OCI-LY3 (cell line): ENCODE measurements at regions not wholly inside any gene's neighbourhood (a gene's known extent, or its start where the extent isn't known, plus 50 kb on each side); places are given as distances from the start of the nearest gene placed in this dataset.
A peak's percentile ranks its signal among the peaks of the same experiment; 100 is the strongest.

ENCODE experiments used
- H2AFZ ChIP-seq: fragments of 200-600, 300-600 bp; shearing (Covaris generic); 2 replicates; pipeline ENCODE4 v1.6.0; 2014; ENCODE audit warnings: antibody characterized with exemption, low read depth, low read length
- H3K27ac ChIP-seq: fragments of 200-600, 300-600 bp; sonication (generic); 2 replicates; pipeline ENCODE4 v1.5.1; 2014; ENCODE audit warnings: mild to moderate bottlenecking, low read length, moderate library complexity, mixed read lengths
- H3K27me3 ChIP-seq: fragments of 200-600, 300-600 bp; sonication (generic); 2 replicates; pipeline ENCODE4 v1.6.1; 2014; ENCODE audit warnings: low read depth, low read length, mixed read lengths
- H3K36me3 ChIP-seq: fragments of 200-600, 300-600 bp; sonication (generic); replicated peaks from 2 replicates; pipeline ENCODE3; 2014; ENCODE audit warnings: low read depth, low read length, mixed read lengths
- H3K4me1 ChIP-seq: fragments of 300-600, 200-600 bp; sonication (generic); 2 replicates; pipeline ENCODE4 v1.6.1; 2014; ENCODE audit warnings: low read length, mixed read lengths
- H3K4me2 ChIP-seq: fragments of 200-600, 300-600 bp; sonication (generic); 2 replicates; pipeline ENCODE4 v1.6.1; 2014; ENCODE audit warnings: low read length, mixed read lengths
- H3K4me3 ChIP-seq: fragments of 300-600, 200-600 bp; sonication (generic); 2 replicates; pipeline ENCODE4 v1.5.1; 2014; ENCODE audit warnings: antibody characterized with exemption, mild to moderate bottlenecking, low read length, moderate library complexity
- H3K79me2 ChIP-seq: fragments of 300-600, 200-600 bp; shearing (Covaris generic); 2 replicates; pipeline ENCODE4 v1.6.1; 2014; ENCODE audit warnings: mild to moderate bottlenecking, low read length, mixed read lengths
- H3K9ac ChIP-seq: fragments of 300-600, 200-600 bp; shearing (Covaris generic); 2 replicates; pipeline ENCODE4 v1.6.0; 2014; ENCODE audit warnings: mild to moderate bottlenecking, low read length, moderate library complexity
- H3K9me3 ChIP-seq: fragments of 200-600, 300-600 bp; shearing (Covaris generic); 2 replicates; pipeline ENCODE4 v1.6.1; 2014; ENCODE audit warnings: low read length, mixed read lengths; ENCODE audit not compliant: insufficient read depth
- H4K20me1 ChIP-seq: fragments of 200-600, 300-600 bp; sonication (generic); 2 replicates; pipeline ENCODE4 v1.6.1; 2016; ENCODE audit warnings: low read length, mixed read lengths; ENCODE audit not compliant: insufficient read depth
- CTCF ChIP-seq: fragments of 200-600, 300-600 bp; sonication (generic); IDR thresholded peaks from 2 replicates; pipeline ENCODE4 v1.5.1; 2014; ENCODE audit warnings: antibody characterized with exemption, low read length, low read depth
- EZH2phosphoT487 ChIP-seq: fragments of 200-600 bp; shearing (Covaris generic); IDR thresholded peaks from 2 replicates; pipeline ENCODE4 v1.6.1; 2018; ENCODE audit warnings: antibody characterized with exemption, mixed run types, low read depth

- no peak for TF ChIP-seq CTCF
- TF ChIP-seq EZH2phosphoT487 = no peak
- H3K27ac ChIP-seq = no peak overlapping the region
- no peak overlapping the region for H3K9ac ChIP-seq
- H3K79me2 ChIP-seq = peaks cover 11% of the 10 kb centered on the region; the same call in 1 of the 2 replicates
- H3K4me1 ChIP-seq = peaks cover 17% of the 10 kb centered on the region
- H3K36me3 ChIP-seq = no peaks in the 10 kb centered on the region
- H3K27me3 ChIP-seq = no peaks in the 10 kb centered on the region
- no peak overlapping the region for H3K4me3 ChIP-seq
- no peak overlapping the region for H2AFZ ChIP-seq
- no peaks in the 10 kb centered on the region for H4K20me1 ChIP-seq
- no peak overlapping the region for H3K4me2 ChIP-seq
- H3K9me3 ChIP-seq = no peaks in the 10 kb centered on the region
Observed at GRCh38 chr13:74035896-74036295, 98.3 kb downstream of the KLF12 start.

- TF ChIP-seq CTCF = no peak
- Histone ChIP-seq H3K27me3 (no peaks in the 10 kb centered on the region), H3K9me3 (no peaks in the 10 kb centered on the region), H4K20me1 (no peaks in the 10 kb centered on the region), H3K4me1 (peaks cover 33% of the 10 kb centered on the region), H3K4me3 (peak overlapping the region; percentile 11; the same call in 1 of the 2 replicates), H3K79me2 (no peaks in the 10 kb centered on the region), H2AFZ (no peak overlapping the region), H3K27ac (peak overlapping the region; percentile 11; the same call in 1 of the 2 replicates), H3K4me2 (peak overlapping the region; percentile 30), H3K9ac (0 out of 2 replicates have a peak overlapping the region, but pooled peaks have one; percentile 4), H3K36me3 (no peaks in the 10 kb centered on the region)
Observed at GRCh38 chr13:74032325-74032724, 101.9 kb downstream of the KLF12 start.

GRCh38 chr13:74027161-74027779 lies 106.9 kb downstream of the KLF12 start:
- H3K9ac ChIP-seq = peak overlapping the region; percentile 53
- TF ChIP-seq CTCF (no peak), EZH2phosphoT487 (no peak)
- no peaks in the 10 kb centered on the region for H3K27me3 ChIP-seq
- H3K4me3 ChIP-seq = peak overlapping the region; percentile 59
- no peak overlapping the region for H2AFZ ChIP-seq
- peaks cover 7% of the 10 kb centered on the region for H3K36me3 ChIP-seq
- H4K20me1 ChIP-seq = no peaks in the 10 kb centered on the region
- H3K9me3 ChIP-seq = no peaks in the 10 kb centered on the region
- H3K4me2 ChIP-seq = peak overlapping the region; percentile 81
- peak overlapping the region; percentile 79 for H3K27ac ChIP-seq
- H3K4me1 ChIP-seq = peaks cover 57% of the 10 kb centered on the region
- no peaks in the 10 kb centered on the region for H3K79me2 ChIP-seq

- Histone ChIP-seq H4K20me1 (no peaks in the 10 kb centered on the region), H3K79me2 (no peaks in the 10 kb centered on the region), H2AFZ (no peak overlapping the region), H3K9ac (peak overlapping the region; percentile 53), H3K27me3 (no peaks in the 10 kb centered on the region), H3K36me3 (peaks cover 7% of the 10 kb centered on the region), H3K27ac (peak overlapping the region; percentile 79), H3K4me1 (peaks cover 52% of the 10 kb centered on the region), H3K4me3 (peak overlapping the region; percentile 59), H3K4me2 (peak overlapping the region; percentile 81), H3K9me3 (no peaks in the 10 kb centered on the region)
- TF ChIP-seq EZH2phosphoT487 = no peak
- no peak for TF ChIP-seq CTCF
Observed at GRCh38 chr13:74026753-74027152, 107.5 kb downstream of the KLF12 start.
